AG09319 (cell line): ENCODE measurements at regions not wholly inside any gene's neighbourhood (a gene's known extent, or its start where the extent isn't known, plus 50 kb on each side); places are given as distances from the start of the nearest gene placed in this dataset.

ENCODE experiments used
- DNase-seq: peaks from one replicate; pipeline ENCODE4 v3.0.0-alpha.2; 2010; ENCODE audit warnings: low read depth; ENCODE audit errors: extremely low read depth
- TF ChIP-seq, protein P1 (sequence below): IDR thresholded peaks from 2 replicates; pipeline ENCODE4 v1.5.1; 2011; ENCODE audit warnings: low read depth, mild to moderate bottlenecking, inconsistent platforms, low read length, moderate library complexity

DNA sequence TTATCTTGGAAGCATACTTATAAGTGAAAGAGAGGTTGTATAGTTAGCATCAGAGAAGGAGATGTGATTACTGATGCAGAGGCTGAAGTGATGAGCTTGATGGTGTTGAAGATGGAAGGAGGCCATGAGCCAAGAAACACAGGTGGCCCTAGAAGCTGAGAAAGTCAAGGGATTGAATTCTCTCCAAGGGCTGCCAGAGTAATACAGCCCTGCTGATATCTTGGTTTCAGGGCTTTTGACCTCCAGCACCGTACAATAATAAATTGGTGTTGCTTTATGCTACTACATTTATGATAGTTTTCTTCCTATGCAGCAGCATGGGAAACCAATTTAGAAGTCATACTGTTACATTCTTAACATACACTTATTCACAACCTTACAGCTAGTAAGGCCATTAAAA lies 1133.3 kb downstream of the AACS start:
- TF ChIP-seq, protein P1, sequence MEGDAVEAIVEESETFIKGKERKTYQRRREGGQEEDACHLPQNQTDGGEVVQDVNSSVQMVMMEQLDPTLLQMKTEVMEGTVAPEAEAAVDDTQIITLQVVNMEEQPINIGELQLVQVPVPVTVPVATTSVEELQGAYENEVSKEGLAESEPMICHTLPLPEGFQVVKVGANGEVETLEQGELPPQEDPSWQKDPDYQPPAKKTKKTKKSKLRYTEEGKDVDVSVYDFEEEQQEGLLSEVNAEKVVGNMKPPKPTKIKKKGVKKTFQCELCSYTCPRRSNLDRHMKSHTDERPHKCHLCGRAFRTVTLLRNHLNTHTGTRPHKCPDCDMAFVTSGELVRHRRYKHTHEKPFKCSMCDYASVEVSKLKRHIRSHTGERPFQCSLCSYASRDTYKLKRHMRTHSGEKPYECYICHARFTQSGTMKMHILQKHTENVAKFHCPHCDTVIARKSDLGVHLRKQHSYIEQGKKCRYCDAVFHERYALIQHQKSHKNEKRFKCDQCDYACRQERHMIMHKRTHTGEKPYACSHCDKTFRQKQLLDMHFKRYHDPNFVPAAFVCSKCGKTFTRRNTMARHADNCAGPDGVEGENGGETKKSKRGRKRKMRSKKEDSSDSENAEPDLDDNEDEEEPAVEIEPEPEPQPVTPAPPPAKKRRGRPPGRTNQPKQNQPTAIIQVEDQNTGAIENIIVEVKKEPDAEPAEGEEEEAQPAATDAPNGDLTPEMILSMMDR: no peak
- no peak for DNase-seq

DNA sequence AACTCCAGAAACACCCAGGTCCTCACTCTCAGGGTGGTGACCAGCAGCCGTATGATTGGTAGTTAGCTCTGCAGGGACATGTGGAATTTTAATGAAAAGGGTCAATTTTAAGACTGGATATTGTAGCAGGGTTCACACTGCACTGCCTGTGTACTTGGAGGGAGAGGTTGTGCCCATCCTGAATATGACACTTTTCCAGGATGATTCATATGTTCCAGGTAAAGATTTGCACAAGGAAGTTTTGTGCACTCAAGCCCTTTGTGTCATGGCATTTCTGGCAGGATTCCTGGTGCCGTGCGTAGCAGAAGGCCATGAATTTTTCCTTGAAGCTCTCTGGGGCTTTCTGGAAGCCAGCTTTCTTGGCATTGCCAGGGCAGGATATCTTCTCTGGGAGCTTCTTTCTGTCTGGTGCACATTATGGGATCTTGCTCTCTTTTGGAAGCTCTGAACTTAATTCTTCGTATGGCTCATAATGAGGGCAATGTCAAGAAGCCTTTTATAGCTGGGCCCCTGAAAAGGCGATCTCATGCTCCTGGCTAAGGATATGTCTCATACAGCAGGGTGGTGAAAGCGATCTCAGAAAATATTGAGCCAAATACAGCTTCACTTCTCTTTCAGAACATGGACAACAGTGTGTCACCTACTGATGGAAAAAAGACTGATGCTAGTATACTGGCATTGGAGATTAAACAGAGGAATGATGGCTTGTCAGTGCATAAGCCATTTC lies 1133.9 kb downstream of the AACS start:
- TF ChIP-seq, protein P1: no peak

DNA sequence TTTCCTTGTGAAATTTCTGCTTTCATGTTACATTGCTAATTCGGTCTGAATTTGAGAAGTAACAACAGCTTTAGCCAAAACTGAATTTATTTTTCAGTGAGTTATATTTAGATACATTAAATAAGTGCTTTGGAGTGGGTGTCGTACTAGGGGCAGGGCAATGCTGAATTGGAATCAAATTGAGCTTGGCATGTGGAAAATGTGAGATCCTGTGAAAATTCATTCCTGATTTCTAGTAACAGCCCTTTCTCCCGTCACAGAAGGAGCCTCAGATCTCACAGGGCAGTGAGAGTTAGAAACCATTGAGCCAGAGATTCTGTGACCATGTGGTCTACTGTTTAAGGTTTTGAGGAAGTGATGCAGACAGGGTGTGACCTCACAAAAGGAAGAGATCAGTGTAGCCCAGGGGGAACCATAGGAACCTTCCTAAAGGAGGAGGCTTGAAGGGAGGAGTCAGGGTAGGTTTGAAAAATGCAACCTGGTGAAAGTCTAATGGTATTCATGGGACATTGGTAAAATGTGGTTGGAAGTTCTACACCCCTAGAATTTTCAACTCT lies 1136.8 kb downstream of the AACS start:
- DNase-seq: no peak
- TF ChIP-seq, protein P1: no peak

More for the DNA sequence above, 1133.9 kb downstream of the AACS start:
- no peak for DNase-seq

DNA sequence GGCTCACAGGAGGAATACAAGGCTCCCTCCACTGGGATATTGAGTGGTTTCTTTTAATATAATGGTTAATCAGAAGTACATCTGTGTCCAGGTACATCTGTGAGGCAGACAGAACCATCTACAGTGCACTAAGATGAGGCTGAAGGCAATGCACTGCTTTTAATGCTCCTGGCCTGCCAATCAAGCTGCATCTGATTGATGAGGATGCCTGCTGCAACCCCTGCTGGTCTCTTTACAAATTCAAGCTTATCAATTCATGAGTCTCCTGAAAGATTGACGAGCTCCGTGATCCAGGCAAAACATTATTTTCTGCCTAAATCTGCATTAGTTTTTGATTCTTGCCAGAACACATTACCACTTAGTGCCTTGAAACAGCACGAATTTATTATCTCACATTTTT lies 1139.1 kb downstream of the AACS start:
- DNase-seq: no peak
- TF ChIP-seq, protein P1: no peak

DNA sequence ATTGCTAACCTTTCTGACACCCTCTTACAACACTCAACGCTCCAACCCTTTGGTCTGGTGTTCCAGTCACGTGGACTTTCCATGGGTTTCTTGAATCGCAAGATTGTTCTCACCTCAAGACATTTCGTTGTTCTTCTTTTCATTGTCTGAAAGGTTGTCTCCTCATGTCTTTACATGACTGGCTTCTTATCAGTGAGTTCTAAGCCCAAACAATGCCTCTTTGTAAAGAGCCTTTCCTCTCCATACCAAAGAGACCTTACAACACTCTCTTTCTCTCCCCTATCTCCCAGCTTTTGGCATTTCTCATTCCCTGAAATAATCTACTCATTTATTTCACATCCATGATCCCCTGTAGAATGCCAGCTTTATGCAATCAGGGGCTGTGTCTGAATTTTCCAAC lies 1144.8 kb downstream of the AACS start:
- TF ChIP-seq, protein P1: no peak
- no peak for DNase-seq

DNA sequence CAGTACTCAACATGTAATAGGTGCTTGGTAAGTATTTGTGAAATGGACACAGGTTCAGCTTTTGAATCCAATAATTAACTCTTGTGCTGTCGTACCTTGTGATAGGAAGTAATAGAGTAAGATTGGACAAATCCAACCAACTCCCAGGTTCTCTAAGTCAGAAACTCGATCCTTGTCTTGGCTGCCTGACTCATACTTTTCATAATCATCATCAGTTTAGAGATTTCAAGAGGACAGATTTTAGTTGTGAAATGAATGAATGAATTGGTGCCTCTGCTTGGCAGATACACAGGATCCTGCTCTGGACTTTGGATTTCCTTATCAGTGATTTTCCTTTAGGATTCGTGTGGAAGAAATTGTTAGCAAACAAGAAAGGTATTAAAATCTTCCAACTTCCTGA lies 1145.2 kb downstream of the AACS start:
- TF ChIP-seq, protein P1: no peak
- no peak for DNase-seq

DNA sequence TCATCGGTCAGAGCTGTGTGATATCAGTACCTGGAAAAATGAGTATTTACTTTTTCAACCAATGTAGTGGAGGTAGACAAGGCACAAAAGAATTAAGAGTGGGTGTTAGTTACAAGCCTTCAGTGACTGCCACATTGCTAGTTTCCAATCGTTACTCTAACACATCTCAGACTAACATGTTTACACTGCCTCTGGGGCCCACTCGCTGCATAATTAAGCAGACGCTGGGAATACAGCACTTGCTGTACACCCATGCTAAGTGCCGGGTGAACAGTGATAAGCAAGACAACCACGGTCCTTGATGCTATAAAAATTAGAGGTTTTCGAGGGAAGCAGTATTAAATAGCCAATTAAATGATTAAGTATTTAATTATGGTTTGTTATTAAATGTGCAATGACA lies 1147.6 kb downstream of the AACS start:
- TF ChIP-seq, protein P1: no peak
- no peak for DNase-seq
